Muscle layer of duodenum (tissue), 2 donors: ENCODE measurements at regions not wholly inside any gene's neighbourhood (a gene's known extent, or its start where the extent isn't known, plus 50 kb on each side); places are given as distances from the start of the nearest gene placed in this dataset.

Experiments
- H3K27ac ChIP-seq: one replicate; pipeline ENCODE4 v1.7.0; 2013; ENCODE audit warnings: mild to moderate bottlenecking, low read length
- H3K27me3 ChIP-seq: one replicate; pipeline ENCODE4 v1.7.0; 2013; ENCODE audit warnings: low read depth, mild to moderate bottlenecking, control low read depth, low read length
- H3K36me3 ChIP-seq, 2 donors: one replicate each; pipeline ENCODE4 v1.7.0; 2013; ENCODE audit warnings: low read length in 2 of 2, control low read depth in 1 of 2, mild to moderate bottlenecking in 1 of 2; ENCODE audit not compliant: insufficient read depth in 2 of 2, control insufficient read depth in 1 of 2
- H3K4me1 ChIP-seq, 2 donors: one replicate each; pipeline ENCODE4 v1.7.0; 2013; ENCODE audit warnings: low read length in 2 of 2, mild to moderate bottlenecking in 2 of 2, control low read depth in 1 of 2, moderate library complexity in 1 of 2; ENCODE audit not compliant: insufficient read depth in 2 of 2, control insufficient read depth in 1 of 2
- H3K4me3 ChIP-seq, 2 donors: one replicate each; pipeline ENCODE4 v1.7.0; 2013; ENCODE audit warnings: low read length in 2 of 2, low read depth in 1 of 2, mild to moderate bottlenecking in 1 of 2
- H3K9me3 ChIP-seq, 2 donors: one replicate each; pipeline ENCODE4 v1.7.0; 2013; ENCODE audit warnings: low read length in 2 of 2, control low read depth in 1 of 2, mild to moderate bottlenecking in 1 of 2; ENCODE audit not compliant: control insufficient read depth in 1 of 2
- donor health status: healthy.

GRCh38 chr13:55682776-55683175 is 1457.9 kb upstream of the PRR20A start:
- no peak overlapping the region for H3K27ac ChIP-seq
- no peaks in the 10 kb centered on the region for H3K27me3 ChIP-seq
- no peaks in the 10 kb centered on the region for H3K36me3 ChIP-seq
- H3K9me3 ChIP-seq: no peaks in the 10 kb centered on the region
- H3K4me1 ChIP-seq: no peaks in the 10 kb centered on the region
- no peak overlapping the region for H3K4me3 ChIP-seq

DNA sequence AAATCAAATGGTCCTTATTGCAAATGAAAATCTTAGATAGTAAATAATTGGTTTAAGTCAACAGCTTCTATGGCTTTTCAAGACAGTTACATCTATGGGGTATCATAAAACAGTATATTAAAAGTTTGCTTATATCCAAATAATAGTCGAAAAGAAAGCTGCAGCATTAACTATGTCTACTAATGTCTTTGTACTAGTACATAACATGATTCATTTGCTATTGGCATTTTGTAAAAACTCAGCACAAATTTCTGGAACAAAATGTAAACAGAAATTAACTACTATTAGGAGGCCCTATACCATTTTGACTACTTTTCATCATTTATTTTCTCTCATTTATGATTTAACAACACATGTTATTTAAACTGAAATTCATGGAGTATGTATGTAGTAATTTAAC is 1435.2 kb upstream of the PRR20A start:
- Histone ChIP-seq H3K9me3 (no peaks in the 10 kb centered on the region), H3K4me3 (no peak overlapping the region), H3K27me3 (no peaks in the 10 kb centered on the region), H3K36me3 (no peaks in the 10 kb centered on the region), H3K4me1 (no peaks in the 10 kb centered on the region), H3K27ac (no peak overlapping the region)

DNA sequence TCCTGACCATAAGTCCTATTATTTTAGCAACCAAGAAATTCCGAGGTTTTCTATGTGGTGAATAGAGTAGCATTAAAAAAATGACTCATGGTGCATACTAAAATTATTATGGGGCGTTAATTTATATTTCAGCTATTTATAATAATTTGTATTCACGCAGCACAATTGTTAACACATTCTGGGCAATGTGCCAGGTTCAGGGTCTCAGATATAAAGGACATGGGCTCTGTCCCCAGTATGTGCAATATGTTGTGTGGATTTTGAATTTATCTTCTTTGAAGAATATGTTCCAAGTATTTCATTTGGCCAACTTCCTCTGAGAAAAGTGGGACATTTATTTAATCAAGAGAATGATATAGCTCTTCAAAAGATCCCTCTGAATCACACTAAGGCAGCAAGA is 1434.7 kb upstream of the PRR20A start:
- Histone ChIP-seq H3K4me3 (no peak overlapping the region), H3K27me3 (no peaks in the 10 kb centered on the region), H3K9me3 (no peaks in the 10 kb centered on the region), H3K27ac (no peak overlapping the region), H3K36me3 (no peaks in the 10 kb centered on the region), H3K4me1 (no peaks in the 10 kb centered on the region)

- no peaks in the 10 kb centered on the region for H3K4me1 ChIP-seq
- H3K27ac ChIP-seq: no peak overlapping the region
- H3K9me3 ChIP-seq: peaks cover 0 to 10% of the 10 kb centered on the region in 2 donors
- no peak overlapping the region for H3K4me3 ChIP-seq
- H3K36me3 ChIP-seq: no peaks in the 10 kb centered on the region
- H3K27me3 ChIP-seq: no peaks in the 10 kb centered on the region
Measured at GRCh38 chr13:55714120-55714519, 1426.6 kb upstream of the PRR20A start.

DNA sequence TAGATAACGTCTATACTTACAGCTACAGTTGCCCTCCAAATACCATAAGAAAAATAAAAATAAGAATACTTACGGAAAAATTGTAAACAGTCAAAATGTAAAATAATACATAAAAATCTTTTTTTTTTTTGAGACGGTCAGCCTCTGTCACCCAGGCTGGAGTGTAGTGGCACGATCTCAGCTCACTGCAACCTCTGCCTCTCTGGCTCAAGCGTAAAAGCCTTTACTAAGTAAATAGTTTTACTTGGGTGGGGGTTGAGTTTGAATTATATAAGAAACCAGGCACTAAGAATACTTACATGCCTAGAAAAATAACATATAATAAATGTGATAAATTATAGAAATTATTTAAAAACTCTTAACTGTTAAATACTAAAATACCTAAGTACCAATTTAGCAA is 1413.0 kb upstream of the PRR20A start:
- H3K9me3 ChIP-seq: no peaks in the 10 kb centered on the region
- H3K27ac ChIP-seq: no peak overlapping the region
- H3K4me1 ChIP-seq: no peaks in the 10 kb centered on the region
- no peaks in the 10 kb centered on the region for H3K27me3 ChIP-seq
- H3K4me3 ChIP-seq: no peak overlapping the region
- no peaks in the 10 kb centered on the region for H3K36me3 ChIP-seq

- H3K27me3 ChIP-seq: no peaks in the 10 kb centered on the region
- no peak overlapping the region for H3K27ac ChIP-seq
- H3K9me3 ChIP-seq: no peaks in the 10 kb centered on the region
Measured at GRCh38 chr13:55728247-55728646, 1412.5 kb upstream of the PRR20A start.

DNA sequence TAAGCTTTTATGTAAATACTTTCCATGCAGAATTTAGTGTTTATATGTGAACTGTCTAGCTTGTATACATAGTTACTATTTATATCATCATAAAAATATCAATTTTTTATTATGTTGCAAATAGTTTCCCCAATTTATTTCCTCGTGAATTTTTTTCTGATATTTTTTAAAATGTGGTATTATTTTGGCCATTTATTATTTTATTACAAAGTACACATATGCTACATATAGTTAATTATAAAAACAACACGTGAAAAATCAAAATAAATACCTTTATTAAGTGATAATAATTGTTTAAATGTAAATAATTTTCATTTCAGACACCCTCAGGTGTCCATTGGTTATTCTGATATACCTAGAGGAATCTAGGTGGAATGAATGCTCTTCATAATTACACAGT is 1394.9 kb upstream of the PRR20A start:
- no peaks in the 10 kb centered on the region for H3K4me1 ChIP-seq
- H3K27me3 ChIP-seq: no peaks in the 10 kb centered on the region
- no peak overlapping the region for H3K4me3 ChIP-seq
- no peak overlapping the region for H3K27ac ChIP-seq
- no peaks in the 10 kb centered on the region for H3K36me3 ChIP-seq
- H3K9me3 ChIP-seq: no peaks in the 10 kb centered on the region

More at GRCh38 chr13:55728247-55728646, 1412.5 kb upstream of the PRR20A start:
- Histone ChIP-seq H3K4me1 (no peaks in the 10 kb centered on the region), H3K4me3 (no peak overlapping the region), H3K36me3 (no peaks in the 10 kb centered on the region)

DNA sequence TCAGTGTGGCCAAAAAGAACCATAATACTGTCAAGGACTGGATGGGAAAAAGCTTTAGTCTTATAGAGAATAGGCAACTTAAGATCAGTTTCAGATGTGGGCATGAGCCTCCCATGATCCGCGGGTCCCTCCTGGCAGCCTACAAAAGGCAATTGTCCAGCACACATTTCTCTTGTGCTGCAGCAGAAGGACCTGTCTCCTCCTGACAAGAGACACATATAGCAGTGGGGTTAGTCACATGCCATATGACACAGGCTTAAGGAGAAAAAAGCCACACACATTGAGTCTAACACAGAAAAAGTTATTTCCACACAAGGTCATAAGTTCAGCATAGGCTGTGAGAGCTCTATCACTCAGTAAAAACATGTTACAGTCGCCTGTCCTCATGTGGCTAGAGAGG is 1378.7 kb upstream of the PRR20A start:
- H3K27ac ChIP-seq: no peak overlapping the region
- no peaks in the 10 kb centered on the region for H3K27me3 ChIP-seq
- H3K4me1 ChIP-seq: no peaks in the 10 kb centered on the region
- H3K9me3 ChIP-seq: no peaks in the 10 kb centered on the region
- no peaks in the 10 kb centered on the region for H3K36me3 ChIP-seq
- H3K4me3 ChIP-seq: no peak overlapping the region

DNA sequence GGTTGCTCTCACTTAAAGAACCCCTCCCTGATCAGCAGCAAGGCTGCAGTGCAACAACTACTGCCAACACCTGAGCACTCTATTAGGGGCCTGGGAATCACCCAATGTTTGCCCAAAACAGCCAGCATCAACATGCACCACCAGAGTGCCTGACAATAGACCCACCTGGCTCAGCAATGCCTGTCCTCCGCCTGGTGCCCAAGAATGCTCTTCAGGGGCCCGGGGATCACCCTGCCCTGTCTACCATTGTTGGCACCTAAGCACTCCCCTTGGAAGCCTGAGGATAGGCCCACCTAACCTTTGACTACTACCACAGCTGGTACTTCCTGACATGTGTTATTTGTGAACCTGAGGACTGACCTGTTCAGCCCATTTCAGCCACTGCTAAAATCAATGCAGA is 1363.1 kb upstream of the PRR20A start:
- Histone ChIP-seq H3K4me3 (no peak overlapping the region), H3K4me1 (no peaks in the 10 kb centered on the region), H3K27me3 (no peaks in the 10 kb centered on the region), H3K36me3 (no peaks in the 10 kb centered on the region), H3K9me3 (no peaks in the 10 kb centered on the region), H3K27ac (no peak overlapping the region)

GRCh38 chr13:55783841-55784240 is 1356.9 kb upstream of the PRR20A start:
- no peak overlapping the region for H3K4me3 ChIP-seq
- H3K4me1 ChIP-seq: no peaks in the 10 kb centered on the region
- H3K27ac ChIP-seq: no peak overlapping the region
- no peaks in the 10 kb centered on the region for H3K27me3 ChIP-seq
- no peaks in the 10 kb centered on the region for H3K36me3 ChIP-seq
- H3K9me3 ChIP-seq: no peaks in the 10 kb centered on the region

- Histone ChIP-seq H3K9me3 (no peaks in the 10 kb centered on the region), H3K4me1 (no peaks in the 10 kb centered on the region), H3K27ac (no peak overlapping the region), H3K4me3 (no peak overlapping the region), H3K27me3 (no peaks in the 10 kb centered on the region), H3K36me3 (no peaks in the 10 kb centered on the region)
Measured at GRCh38 chr13:55788548-55788947, 1352.2 kb upstream of the PRR20A start.

- H3K4me3 ChIP-seq: no peak overlapping the region
- H3K27me3 ChIP-seq: no peaks in the 10 kb centered on the region
- H3K9me3 ChIP-seq: no peaks in the 10 kb centered on the region
- H3K27ac ChIP-seq: no peak overlapping the region
- no peaks in the 10 kb centered on the region for H3K4me1 ChIP-seq
- H3K36me3 ChIP-seq: no peaks in the 10 kb centered on the region
Measured at GRCh38 chr13:55792544-55793193, 1348.0 kb upstream of the PRR20A start.
